HG03521 (cell line): ENCODE measurements at regions not wholly inside any gene's neighbourhood (a gene's known extent, or its start where the extent isn't known, plus 50 kb on each side); places are given as distances from the start of the nearest gene placed in this dataset.
"Not testable (repeated sequence)": the region's sequence is repeated elsewhere in the genome, so short reads cannot be mapped to it uniquely, and the experiment has no call there.

ENCODE experiments used
- ATAC-seq: cut with Tn5 transposase; IDR thresholded peaks from one replicate; pipeline ENCODE4 v1.9.1; 2021; ENCODE audit warnings: mild to moderate bottlenecking, moderate library complexity; ENCODE audit not compliant: unreplicated experiment

GRCh38 chr1:73104749-73105148 lies 822.4 kb upstream of the NEGR1 start:
- no peak for ATAC-seq

- ATAC-seq = no peak
Observed at GRCh38 chr1:73100216-73100615, 817.9 kb upstream of the NEGR1 start.

DNA sequence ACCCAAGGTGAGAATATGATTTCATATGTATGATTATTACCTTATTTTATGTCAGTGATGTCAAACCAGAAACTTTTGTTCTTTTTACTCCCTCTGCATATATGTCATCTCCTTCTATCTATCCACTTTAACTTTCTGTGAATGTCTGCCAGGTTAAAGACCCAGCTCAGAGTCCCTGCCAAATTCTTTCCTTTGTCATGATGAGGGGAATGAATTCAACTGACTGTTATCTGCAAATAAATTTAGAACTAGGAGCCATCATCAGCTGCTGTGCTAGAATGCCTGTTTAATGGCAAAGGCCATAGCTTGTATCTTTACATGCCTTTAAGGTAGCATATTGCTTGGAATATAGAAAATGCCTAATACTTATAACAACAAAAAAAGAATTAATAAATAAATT lies 815.6 kb upstream of the NEGR1 start:
- no peak for ATAC-seq

GRCh38 chr1:73096841-73097240 lies 814.5 kb upstream of the NEGR1 start:
- ATAC-seq = no peak

GRCh38 chr1:73092383-73092782 lies 810.0 kb upstream of the NEGR1 start:
- no peak for ATAC-seq

DNA sequence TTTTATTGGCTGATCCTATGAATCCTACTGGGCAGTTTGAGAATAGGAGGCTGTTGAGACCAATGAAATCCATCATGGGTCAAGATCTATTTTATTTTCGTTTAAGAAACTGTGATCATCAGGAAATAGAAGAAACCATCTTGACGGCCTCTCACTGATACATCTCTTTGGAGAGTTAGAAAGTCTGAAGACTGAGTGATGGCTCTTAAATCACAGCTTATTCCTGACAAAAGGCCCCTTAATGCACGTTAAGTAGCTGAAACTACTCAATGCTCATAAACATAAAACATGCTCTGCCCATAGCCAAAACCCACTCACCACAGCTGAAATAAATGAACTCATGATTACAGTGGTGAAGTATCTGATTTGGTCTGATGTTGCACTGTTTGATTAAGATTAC lies 784.5 kb upstream of the NEGR1 start:
- ATAC-seq = no peak

GRCh38 chr1:73065339-73066041 lies 783.2 kb upstream of the NEGR1 start:
- ATAC-seq = no peak

- ATAC-seq = no peak
Observed at GRCh38 chr1:73056826-73057225, 774.5 kb upstream of the NEGR1 start.

DNA sequence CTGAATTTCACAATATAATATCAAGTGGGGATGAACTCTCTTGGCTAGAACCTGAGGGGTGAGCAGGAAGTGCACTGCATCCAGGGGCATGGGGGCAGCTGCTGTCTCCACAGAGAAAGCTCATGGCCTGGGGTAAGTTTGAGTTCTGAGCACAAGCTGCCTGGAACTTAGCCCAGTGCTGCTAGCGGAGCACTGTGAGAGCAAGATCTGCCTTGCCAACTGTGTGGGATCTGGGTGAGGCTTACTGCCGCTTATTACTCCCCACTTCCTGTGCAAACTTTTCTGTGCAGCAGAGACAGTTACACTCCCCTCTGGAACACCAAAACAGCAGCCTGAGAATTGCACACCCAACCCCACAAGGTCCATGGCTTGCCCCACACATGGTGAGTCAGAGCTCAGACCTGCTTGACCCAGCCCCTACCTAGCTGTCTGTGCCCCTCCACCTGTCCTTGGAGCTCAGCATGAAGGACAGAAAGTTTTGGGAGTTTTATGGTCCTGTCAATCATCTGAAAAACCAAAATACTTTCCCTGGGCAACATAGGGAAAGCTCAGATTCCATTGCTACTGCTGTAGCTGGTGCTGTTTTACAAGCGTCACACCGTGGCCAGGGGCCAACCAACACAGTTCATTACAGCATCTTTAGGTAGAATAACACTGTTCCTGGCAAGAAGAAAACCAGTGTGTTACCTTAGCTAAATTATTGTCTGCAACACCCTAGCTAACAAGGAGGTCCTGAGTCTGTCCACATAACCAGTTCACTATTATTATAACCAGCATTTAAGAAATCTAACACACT lies 762.1 kb upstream of the NEGR1 start:
- no peak for ATAC-seq

GRCh38 chr1:73042403-73042802 lies 760.1 kb upstream of the NEGR1 start:
- no peak for ATAC-seq

DNA sequence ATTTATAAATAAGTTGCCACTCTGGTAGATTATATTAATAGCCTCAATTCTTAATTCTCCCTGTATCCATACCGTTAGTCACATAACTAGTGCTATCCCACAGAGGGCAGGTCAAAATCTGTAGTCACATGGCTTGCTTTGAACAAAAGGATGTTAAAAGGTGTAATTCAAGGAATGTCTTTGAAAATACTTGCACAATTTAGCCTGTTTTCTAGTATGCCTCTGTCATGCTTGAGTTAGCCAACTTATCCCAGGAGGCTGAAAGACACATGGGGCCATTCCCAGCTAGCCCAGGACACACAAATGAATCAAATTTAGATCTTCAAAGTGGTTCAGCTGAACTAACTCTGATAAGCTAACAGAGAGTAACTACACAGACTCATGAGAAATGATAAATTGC lies 758.5 kb upstream of the NEGR1 start:
- no peak for ATAC-seq

DNA sequence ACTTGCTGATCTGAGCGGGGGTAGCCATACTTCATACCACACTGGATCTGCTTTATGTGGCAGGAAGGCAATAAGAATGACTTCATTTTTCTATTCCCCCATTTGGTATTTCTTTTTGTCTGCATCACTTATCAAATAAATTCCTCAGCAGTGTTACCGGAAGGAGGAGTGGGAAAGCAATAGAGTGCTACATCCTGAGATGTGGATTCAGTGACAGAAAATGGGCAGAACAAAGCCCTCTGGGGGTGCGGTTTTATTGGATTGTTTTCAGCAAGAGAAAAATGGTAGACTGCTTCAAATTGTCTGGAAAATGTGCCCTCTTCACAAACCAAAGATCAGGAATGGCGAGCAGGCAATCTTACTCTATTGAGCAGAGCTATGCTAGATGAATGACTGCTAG lies 751.9 kb upstream of the NEGR1 start:
- ATAC-seq = no peak

GRCh38 chr1:73033640-73034039 lies 751.3 kb upstream of the NEGR1 start:
- no peak for ATAC-seq

DNA sequence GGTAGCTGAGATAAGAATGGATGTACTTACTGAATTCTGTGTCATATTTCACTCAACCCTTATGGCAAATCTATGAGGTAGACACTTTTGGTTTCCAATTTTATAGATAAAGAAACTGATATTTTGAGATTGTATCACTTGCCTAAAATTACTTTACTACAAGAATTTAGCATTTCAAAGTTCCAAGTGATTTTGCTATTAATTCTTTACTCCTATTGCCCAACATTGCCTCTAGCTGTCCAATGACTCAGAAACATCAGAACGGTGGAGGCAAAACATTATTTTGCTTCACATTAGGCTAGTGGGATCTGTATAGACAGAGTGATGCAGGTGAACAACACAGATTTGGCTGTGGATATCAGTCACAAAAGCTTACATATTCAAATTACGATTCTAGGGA lies 747.2 kb upstream of the NEGR1 start:
- ATAC-seq = no peak

DNA sequence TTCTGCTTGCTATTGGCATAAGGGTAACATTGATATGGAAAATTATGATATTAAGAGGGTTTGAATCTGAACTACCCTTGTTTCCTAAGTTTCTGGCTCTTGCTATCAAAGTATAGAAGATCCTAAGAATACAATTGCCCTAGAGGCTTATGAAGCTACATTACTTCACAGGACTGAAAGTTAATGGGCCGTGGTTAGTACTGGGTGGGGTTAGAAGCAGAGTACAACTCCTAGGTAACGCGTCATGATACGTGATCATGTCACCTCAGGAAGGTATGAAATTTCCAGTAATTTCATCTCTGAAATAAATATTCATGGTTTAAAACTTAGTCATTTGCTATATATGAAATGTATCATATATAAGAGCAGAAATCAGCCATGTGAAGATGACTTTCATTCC lies 743.8 kb upstream of the NEGR1 start:
- no peak for ATAC-seq

- ATAC-seq = no peak
Observed at GRCh38 chr1:73009938-73010337, 727.6 kb upstream of the NEGR1 start.

- no peak for ATAC-seq
Observed at GRCh38 chr1:73009311-73009710, 727.0 kb upstream of the NEGR1 start.

GRCh38 chr1:72997624-72998023 lies 715.3 kb upstream of the NEGR1 start:
- ATAC-seq = no peak

- no peak for ATAC-seq
Observed at GRCh38 chr1:72997041-72997440, 714.7 kb upstream of the NEGR1 start.

DNA sequence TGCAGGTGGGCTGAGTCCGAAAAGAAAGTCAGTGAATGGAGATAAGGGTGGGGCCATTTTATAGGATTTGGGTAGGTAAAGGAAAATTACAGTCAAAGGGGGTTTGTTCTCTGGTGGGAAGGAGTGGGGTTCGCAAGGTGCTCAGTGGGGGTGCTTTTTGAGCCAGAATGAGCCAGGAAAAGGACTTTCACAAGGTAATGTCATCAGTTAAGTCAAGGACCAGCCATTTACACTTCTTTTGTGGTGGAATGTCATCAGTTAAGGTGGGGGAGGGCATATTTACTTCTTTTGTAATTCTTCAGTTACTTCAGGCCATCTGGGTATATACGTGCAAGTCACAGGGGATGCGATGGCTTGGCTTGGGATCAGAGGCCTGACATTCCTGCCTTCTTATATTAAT lies 705.5 kb upstream of the NEGR1 start:
- not testable (repeated sequence) for ATAC-seq

- ATAC-seq = no peak
Observed at GRCh38 chr1:72986591-72987290, 704.4 kb upstream of the NEGR1 start.

DNA sequence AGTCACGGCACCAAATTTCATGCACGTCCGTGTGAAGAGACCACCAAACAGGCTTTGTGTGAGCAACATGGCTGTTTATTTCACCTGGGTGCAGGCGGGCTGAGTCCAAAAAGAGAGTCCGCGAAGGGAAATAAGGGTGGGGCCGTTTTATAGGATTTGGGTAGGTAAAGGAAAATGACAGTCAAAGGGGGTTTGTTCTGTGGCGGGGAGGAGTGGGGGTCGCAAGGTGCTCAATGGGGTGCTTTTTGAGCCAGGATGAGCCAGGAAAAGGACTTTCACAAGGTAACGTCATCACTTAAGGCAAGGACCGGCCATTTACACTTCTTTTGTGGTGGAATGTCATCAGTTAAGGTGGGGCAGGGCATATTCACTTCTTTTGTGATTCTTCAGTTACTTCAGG lies 702.7 kb upstream of the NEGR1 start:
- ATAC-seq = not testable (repeated sequence)
